Mucosa of descending colon (tissue), 3 donors: ENCODE measurements at regions not wholly inside any gene's neighbourhood (a gene's known extent, or its start where the extent isn't known, plus 50 kb on each side); places are given as distances from the start of the nearest gene placed in this dataset.
"Not testable (repeated sequence)": the region's sequence is repeated elsewhere in the genome, so short reads cannot be mapped to it uniquely, and the experiment has no call there.

Experiments used
- ATAC-seq: fragments of 200-7000 bp; cut with Tn5 transposase; one replicate; pipeline ENCODE4 v1.9.1; 2020; ENCODE audit warnings: mild to moderate bottlenecking, moderate library complexity
- DNase-seq, 3 donors: peaks; one replicate each; pipeline ENCODE4 v3.0.0-alpha.2; 2020
- H3K36me3 ChIP-seq: fragments of 200-600 bp; one replicate; pipeline ENCODE4 v1.8.0; 2021; ENCODE audit warnings: low read depth, mild to moderate bottlenecking
- H3K4me1 ChIP-seq: fragments of 200-600 bp; one replicate; pipeline ENCODE4 v1.8.0; 2021; ENCODE audit warnings: low read depth, mild to moderate bottlenecking
- H3K4me3 ChIP-seq: fragments of 200-600 bp; one replicate; pipeline ENCODE4 v1.8.0; 2021; ENCODE audit warnings: mild to moderate bottlenecking
- H3K9me3 ChIP-seq: fragments of 200-600 bp; one replicate; pipeline ENCODE4 v1.8.0; 2021; ENCODE audit warnings: mild to moderate bottlenecking
- intact Hi-C, 2 donors: fragments of 100-400 bp; cut with DNase I in 1 of 2; cut with micrococcal nuclease in 1 of 2; formaldehyde crosslinking; loops; one replicate each; pipeline versions ENCODE4 v1.11.0 to v1.11.1; 2022; cut with DNase I, micrococcal nuclease
- TF ChIP-seq, protein P1 (sequence below): fragments of 200-600 bp; IDR thresholded peaks from one replicate; pipeline ENCODE4 v1.8.0; 2022; ENCODE audit warnings: antibody characterized with exemption, mild to moderate bottlenecking
- donor health status: DM: no; HTN: no; CAD: no; lungs with moderate emphysema.
- donor health status: DM: no; HTN: no; CAD: no.
- donor health status: DM: no; HTN: yes; CAD: no.

- Histone ChIP-seq H3K9me3 (no peaks in the 10 kb centered on the region), H3K4me1 (no peaks in the 10 kb centered on the region), H3K4me3 (no peak overlapping the region), H3K36me3 (no peaks in the 10 kb centered on the region)
- ATAC-seq (no peak), DNase-seq (no peak)
- intact Hi-C loops, result no loop called here
- TF ChIP-seq, protein P1, sequence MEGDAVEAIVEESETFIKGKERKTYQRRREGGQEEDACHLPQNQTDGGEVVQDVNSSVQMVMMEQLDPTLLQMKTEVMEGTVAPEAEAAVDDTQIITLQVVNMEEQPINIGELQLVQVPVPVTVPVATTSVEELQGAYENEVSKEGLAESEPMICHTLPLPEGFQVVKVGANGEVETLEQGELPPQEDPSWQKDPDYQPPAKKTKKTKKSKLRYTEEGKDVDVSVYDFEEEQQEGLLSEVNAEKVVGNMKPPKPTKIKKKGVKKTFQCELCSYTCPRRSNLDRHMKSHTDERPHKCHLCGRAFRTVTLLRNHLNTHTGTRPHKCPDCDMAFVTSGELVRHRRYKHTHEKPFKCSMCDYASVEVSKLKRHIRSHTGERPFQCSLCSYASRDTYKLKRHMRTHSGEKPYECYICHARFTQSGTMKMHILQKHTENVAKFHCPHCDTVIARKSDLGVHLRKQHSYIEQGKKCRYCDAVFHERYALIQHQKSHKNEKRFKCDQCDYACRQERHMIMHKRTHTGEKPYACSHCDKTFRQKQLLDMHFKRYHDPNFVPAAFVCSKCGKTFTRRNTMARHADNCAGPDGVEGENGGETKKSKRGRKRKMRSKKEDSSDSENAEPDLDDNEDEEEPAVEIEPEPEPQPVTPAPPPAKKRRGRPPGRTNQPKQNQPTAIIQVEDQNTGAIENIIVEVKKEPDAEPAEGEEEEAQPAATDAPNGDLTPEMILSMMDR, result no peak
Measured at GRCh38 chr12:131413471-131413870, 297.4 kb upstream of the SFSWAP start.

- H3K4me1 ChIP-seq, ATAC-seq, H3K9me3 ChIP-seq, H3K36me3 ChIP-seq, intact Hi-C loops, H3K4me3 ChIP-seq, DNase-seq: not testable (repeated sequence)
Measured at GRCh38 chr12:131414155-131414922, 296.6 kb upstream of the SFSWAP start.

DNA sequence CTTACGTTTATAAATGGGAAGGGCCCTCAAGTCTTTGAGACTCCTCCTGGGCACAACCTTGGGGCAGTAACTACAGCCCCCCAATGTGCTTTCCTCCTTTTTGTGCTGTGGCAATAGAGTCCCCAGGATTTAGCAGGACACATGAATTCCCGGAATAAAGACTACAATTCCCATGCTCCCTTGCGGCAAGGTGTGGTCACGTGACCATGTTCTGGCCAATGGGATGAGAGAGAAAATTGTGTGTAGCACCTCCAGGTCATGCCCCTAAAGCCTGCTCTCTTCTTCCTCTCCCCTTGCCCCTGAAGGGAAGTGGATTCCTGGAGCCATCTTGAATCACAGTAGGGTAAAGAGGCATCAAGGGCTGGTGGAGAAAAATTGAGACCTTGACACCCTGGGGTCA, 295.1 kb upstream of the SFSWAP start:
- intact Hi-C loops, result no loop called here
- Histone ChIP-seq H3K4me1 (no peaks in the 10 kb centered on the region), H3K9me3 (no peaks in the 10 kb centered on the region), H3K36me3 (no peaks in the 10 kb centered on the region), H3K4me3 (no peak overlapping the region)
- DNase-seq (no peak), ATAC-seq (no peak)
- TF ChIP-seq, protein P1, result no peak

DNA sequence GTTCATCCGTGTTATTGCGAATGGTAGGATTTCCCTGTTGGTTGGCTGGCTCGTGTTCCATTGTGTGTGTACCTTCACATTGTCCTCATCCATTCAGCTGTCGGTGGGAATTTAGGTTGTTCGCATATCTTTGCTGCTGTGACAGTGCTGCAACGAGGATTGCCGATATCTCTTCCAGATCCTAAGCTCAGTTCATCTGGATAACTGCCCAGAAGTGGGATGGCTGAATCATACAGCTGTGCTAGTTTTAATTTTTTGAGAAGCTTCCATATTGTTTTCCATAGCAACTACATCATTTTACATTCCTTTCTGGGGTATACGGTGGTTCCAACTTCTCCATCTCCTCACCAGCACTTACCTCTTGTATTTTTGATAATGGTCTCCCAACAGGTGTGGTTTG, 292.8 kb upstream of the SFSWAP start:
- no peak for ATAC-seq
- no peaks in the 10 kb centered on the region for H3K4me1 ChIP-seq
- no peak for DNase-seq
- H3K36me3 ChIP-seq, result no peaks in the 10 kb centered on the region
- intact Hi-C loops, result no loop called here
- H3K9me3 ChIP-seq, result no peaks in the 10 kb centered on the region
- TF ChIP-seq, protein P1, result no peak
- H3K4me3 ChIP-seq, result no peak overlapping the region

DNA sequence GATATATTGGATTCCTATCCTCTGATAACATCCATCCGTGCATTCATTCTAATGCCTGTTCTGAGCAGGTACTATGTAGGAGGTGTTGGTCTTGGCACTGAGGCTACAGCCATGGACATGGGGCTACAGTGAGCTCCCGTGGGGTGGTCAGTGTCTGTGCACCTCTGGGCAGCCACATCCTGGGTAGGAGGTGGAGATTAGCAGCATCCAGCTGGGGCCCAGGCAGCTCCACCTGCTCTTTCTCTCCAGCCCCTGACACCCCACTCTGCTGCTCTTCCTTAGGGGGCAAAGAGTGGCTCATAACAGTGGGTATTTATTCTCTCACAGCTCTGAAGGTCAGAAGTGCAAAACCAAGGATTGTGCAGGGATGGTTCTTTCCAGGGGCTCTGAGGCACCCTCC, 292.0 kb upstream of the SFSWAP start:
- TF ChIP-seq, protein P1, result no peak
- ATAC-seq (no peak), DNase-seq (no peak)
- Histone ChIP-seq H3K36me3 (no peaks in the 10 kb centered on the region), H3K9me3 (no peaks in the 10 kb centered on the region), H3K4me1 (no peaks in the 10 kb centered on the region), H3K4me3 (no peak overlapping the region)
- intact Hi-C loops, result no loop called here

DNA sequence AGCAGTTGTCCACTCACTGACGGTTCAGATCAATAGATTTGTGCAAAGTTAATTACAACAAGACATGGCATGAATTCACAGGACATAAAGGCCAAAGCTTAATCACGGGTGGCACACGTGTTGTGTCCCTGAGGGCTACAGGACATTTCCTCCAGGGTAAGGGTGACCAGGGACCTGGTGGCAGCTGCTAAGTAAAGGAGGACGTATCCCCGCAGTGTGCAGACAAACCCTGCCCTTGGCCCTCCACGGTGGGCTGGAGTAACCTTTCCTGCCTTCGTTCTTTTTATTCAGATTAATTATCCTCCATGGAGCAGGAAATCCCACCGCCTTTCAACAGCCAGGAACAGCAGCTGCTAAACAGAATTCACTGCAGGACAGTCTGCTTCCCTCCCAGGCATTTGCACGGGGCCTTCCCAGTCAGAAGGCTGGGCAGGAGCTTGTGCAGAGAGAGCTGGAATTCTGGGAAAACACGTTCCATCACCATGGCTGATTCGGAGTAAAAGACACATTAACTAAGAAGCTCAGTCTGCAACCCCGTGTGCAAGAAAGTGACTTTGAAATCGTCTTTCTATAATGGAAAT, 289.9 kb upstream of the SFSWAP start:
- no peaks in the 10 kb centered on the region for H3K9me3 ChIP-seq
- intact Hi-C loops, result no loop called here
- ATAC-seq (no peak), DNase-seq (no peak)
- H3K4me1 ChIP-seq, result no peaks in the 10 kb centered on the region
- no peak overlapping the region for H3K4me3 ChIP-seq
- no peaks in the 10 kb centered on the region for H3K36me3 ChIP-seq
- TF ChIP-seq, protein P1, result no peak
